GM12872 (cell line): ENCODE measurements at regions not wholly inside any gene's neighbourhood (a gene's known extent, or its start where the extent isn't known, plus 50 kb on each side); places are given as distances from the start of the nearest gene placed in this dataset.

Experiments used
- TF ChIP-seq, protein P1 (sequence below): IDR thresholded peaks from 3 replicates; pipeline ENCODE4 v1.5.1; 2011; ENCODE audit warnings: low read depth, mild to moderate bottlenecking, low read length, moderate library complexity; ENCODE audit not compliant: insufficient read depth

DNA sequence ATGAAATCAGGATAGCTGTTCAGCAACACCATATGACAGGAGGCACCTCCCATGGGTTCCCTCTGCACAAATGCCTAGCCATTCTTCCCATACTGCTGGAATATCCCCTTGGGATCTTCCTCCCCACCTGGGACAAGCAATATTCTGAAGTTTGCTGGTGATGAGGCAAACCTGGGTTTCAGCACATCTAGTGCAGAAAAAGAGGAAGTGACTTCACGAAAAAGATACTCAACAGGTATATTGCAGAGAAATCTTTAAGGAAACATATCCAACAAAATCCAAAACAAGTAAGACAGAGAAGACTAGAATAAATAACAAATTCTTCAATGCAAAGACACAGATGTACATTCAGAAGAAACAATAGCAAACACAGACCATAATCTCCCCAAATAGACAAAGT is 1497.0 kb downstream of the PCDH9 start:
- TF ChIP-seq, protein P1, sequence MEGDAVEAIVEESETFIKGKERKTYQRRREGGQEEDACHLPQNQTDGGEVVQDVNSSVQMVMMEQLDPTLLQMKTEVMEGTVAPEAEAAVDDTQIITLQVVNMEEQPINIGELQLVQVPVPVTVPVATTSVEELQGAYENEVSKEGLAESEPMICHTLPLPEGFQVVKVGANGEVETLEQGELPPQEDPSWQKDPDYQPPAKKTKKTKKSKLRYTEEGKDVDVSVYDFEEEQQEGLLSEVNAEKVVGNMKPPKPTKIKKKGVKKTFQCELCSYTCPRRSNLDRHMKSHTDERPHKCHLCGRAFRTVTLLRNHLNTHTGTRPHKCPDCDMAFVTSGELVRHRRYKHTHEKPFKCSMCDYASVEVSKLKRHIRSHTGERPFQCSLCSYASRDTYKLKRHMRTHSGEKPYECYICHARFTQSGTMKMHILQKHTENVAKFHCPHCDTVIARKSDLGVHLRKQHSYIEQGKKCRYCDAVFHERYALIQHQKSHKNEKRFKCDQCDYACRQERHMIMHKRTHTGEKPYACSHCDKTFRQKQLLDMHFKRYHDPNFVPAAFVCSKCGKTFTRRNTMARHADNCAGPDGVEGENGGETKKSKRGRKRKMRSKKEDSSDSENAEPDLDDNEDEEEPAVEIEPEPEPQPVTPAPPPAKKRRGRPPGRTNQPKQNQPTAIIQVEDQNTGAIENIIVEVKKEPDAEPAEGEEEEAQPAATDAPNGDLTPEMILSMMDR = no peak

DNA sequence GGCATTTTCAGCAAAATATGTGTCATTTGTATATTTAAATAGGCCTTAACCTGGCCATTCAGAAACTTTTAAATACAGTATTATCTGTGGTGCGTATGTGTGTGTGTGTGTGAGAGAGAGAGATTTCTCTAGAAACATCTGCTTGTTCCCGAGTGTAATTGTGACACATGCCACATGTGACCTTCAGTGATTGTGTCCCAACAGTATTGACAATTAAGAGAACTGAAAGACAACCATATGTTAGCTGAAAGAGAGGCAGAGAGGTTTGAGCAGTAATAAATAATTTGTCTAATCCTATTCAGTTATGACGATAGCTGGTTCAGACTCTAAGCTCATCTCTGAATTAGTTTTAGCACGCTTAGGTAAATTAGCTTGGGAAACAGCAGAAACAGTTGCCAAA is 1503.1 kb downstream of the PCDH9 start:
- TF ChIP-seq, protein P1 = no peak

DNA sequence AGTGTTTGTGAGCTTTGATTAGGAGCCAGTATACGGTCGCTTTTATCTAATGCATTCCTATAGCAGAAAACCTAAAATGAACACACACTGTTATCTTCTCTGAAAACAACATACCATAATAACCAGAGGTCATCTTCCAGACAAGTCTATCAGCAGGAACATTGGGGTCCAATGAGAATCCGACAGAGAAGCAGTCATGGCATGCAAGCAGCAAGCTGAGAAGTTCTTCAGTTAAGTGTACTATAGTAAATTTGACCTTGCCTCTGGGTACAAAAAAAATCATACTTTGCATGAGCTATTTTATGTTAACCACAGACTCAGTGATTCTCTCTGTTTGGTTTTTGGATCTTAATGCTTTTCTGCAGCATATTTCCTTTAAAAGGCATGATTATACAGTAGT is 1505.1 kb downstream of the PCDH9 start:
- TF ChIP-seq, protein P1 = no peak

DNA sequence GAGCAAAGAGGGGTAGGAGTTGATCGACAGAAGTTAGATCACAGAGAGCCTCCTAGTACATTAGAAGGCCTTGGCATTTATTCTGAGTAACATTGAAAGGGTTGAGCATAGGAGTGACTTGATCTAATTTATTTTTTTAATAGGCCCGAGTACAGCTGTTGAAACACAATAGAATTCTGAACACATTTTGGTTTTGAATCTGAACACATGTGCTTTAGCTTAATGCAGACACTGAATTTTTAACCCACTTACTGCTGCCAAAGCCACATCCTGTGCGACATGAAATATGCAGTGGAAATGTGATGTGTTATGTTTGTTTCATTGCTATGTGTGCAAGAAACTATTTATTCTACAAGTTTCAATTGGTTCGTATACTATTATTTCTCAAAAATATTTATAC is 1505.9 kb downstream of the PCDH9 start:
- TF ChIP-seq, protein P1 = no peak

DNA sequence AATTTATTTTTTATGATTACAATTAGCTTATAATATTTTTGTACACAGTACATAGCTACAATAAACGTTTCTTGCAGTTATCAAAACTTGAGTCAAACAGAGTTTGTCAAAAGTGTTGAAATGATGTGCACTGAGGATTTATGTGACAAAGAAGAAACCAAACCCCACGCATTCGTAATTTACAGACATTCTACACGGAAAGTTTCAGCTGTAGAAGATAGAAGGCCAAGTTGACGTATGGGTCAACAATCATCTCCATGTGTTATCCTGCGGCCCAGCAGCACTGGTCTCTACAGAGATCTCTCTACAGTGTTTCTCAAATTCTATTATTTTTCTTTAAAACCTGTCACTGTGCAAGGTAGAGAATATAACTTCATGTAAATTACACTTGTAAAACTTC is 1507.6 kb downstream of the PCDH9 start:
- TF ChIP-seq, protein P1 = no peak

DNA sequence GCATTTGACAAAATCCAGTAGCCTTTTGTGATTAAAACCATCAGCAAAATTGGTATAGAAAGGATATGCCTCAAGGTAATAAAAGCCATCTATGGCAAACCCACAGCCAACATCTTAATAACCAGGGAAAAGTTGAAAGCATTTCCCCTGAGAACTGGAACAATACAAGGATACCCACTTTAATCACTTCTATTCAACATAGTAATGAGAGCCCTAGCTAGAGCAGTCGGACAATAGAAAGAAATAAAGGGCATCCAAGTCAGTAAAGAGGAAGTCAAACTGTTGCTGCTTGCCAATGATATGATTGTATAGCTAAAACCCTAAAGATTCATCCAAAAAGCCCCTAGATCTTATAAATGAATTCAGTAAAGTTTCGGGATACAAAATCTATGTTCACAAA is 1510.3 kb downstream of the PCDH9 start:
- TF ChIP-seq, protein P1 = no peak

DNA sequence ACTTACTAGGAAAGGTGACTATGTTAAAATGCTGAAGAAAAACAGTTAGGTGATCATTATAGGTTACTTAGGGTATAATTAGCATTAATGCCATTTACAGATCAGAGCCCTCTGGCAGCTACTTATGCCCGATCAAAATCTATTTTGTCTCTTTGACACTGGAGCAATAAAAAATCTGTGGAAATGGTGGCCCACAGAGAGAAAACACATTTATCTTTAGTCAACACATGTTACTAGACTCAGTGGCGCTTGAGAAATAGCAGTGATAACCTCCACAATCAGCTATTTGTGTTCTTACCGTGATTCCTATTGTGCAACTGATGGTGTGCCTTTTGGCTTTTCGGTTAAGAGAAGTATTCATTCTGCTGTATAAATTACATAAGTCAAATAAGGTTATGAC is 1519.6 kb downstream of the PCDH9 start:
- TF ChIP-seq, protein P1 = no peak

DNA sequence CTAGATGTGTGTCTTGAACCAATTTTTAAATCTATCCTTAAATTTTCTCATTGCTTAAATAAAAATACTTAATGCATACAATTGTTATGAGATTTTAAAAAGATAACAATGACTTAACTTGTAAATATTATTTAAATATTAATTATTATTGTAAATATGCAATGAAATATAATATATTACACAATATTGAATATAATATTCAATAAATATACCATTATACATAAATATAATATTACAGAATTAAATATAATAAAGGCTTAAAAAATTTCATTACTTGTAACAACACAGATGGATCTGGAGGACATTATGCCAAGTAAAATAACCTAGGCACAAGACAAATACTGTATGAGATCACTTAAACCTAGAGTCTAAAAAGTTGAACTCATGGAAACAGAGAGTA is 1532.3 kb downstream of the PCDH9 start:
- TF ChIP-seq, protein P1 = no peak
